ENCODE measurements at regions not wholly inside any gene's neighbourhood (a gene's known extent, or its start where the extent isn't known, plus 50 kb on each side); places are given as distances from the start of the nearest gene placed in this dataset.

DNA sequence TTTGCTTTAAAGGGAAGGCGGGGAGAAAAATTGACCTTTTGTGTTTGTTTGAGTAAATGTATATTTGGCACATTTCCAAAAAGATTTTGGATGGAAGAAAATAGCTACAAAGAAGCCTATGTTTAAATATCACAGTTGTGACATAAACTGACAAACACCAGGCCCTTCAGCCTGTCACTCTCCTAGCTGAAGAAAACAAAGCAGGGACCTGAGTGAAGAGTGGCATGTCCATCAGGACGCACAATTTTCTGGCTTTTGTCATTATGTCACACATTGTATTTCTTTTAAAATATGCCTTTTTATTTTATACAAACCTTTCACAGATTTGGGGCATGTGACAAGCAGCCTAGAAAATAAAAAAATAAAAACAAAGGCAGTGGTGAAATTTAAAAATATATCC is 241.2 kb downstream of the OGFRL1 start:
- no peaks in the 10 kb centered on the region for H3K27me3 ChIP-seq
- WGBS, 2 donors, result 55 to 71% methylated on average over 2 of the region's 2 CpGs
- intact Hi-C loops (cut with DNase I), result no loop called here

DNA sequence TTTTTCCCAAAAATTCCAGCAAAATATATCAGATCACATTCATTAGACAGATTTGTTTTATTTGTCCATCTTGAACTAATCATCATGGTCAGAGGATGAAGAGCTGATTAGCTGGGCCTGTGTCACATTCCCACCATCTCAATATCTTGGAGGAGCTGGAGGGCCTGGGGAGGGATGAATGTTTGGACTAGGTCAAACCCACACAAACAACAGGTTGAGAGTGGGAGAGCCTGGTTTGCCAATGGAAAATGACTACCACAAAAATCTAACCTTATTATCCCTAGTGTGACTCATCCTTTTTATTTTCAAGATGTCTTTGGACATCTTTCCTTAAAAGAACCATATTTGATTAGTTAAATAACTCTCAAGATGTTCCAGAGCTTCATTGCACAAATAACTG is 242.4 kb downstream of the OGFRL1 start:
- DNase-seq, result no peak
- Histone ChIP-seq H3K4me3 (no peak overlapping the region), H3K27ac (no peak overlapping the region), H3K36me3 (no peaks in the 10 kb centered on the region), H3K4me1 (no peaks in the 10 kb centered on the region), H3K9me3 (no peaks in the 10 kb centered on the region), H3K27me3 (no peaks in the 10 kb centered on the region)
- intact Hi-C loops (cut with DNase I), result no loop called here
- TF ChIP-seq POLR2A (IDR thresholded peaks at IDR 0.05) (no peak), EP300 (IDR thresholded peaks at IDR 0.05) (no peak), POLR2AphosphoS5 (IDR thresholded peaks at IDR 0.05) (no peak)
- TF ChIP-seq, protein P1, sequence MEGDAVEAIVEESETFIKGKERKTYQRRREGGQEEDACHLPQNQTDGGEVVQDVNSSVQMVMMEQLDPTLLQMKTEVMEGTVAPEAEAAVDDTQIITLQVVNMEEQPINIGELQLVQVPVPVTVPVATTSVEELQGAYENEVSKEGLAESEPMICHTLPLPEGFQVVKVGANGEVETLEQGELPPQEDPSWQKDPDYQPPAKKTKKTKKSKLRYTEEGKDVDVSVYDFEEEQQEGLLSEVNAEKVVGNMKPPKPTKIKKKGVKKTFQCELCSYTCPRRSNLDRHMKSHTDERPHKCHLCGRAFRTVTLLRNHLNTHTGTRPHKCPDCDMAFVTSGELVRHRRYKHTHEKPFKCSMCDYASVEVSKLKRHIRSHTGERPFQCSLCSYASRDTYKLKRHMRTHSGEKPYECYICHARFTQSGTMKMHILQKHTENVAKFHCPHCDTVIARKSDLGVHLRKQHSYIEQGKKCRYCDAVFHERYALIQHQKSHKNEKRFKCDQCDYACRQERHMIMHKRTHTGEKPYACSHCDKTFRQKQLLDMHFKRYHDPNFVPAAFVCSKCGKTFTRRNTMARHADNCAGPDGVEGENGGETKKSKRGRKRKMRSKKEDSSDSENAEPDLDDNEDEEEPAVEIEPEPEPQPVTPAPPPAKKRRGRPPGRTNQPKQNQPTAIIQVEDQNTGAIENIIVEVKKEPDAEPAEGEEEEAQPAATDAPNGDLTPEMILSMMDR (IDR thresholded peaks at IDR 0.05), result no peak

More for the DNA sequence above, 241.2 kb downstream of the OGFRL1 start:
- no peak for DNase-seq
- H3K9me3 ChIP-seq, result no peaks in the 10 kb centered on the region
- H3K4me3 ChIP-seq, result no peak overlapping the region
- no peak overlapping the region for H3K27ac ChIP-seq
- no peaks in the 10 kb centered on the region for H3K4me1 ChIP-seq
- no peak for TF ChIP-seq EP300 (IDR thresholded peaks at IDR 0.05)
- TF ChIP-seq POLR2AphosphoS5 (IDR thresholded peaks at IDR 0.05), result no peak
- TF ChIP-seq POLR2A (IDR thresholded peaks at IDR 0.05), result no peak
- TF ChIP-seq, protein P1 (IDR thresholded peaks at IDR 0.05), result no peak
- no peaks in the 10 kb centered on the region for H3K36me3 ChIP-seq

DNA sequence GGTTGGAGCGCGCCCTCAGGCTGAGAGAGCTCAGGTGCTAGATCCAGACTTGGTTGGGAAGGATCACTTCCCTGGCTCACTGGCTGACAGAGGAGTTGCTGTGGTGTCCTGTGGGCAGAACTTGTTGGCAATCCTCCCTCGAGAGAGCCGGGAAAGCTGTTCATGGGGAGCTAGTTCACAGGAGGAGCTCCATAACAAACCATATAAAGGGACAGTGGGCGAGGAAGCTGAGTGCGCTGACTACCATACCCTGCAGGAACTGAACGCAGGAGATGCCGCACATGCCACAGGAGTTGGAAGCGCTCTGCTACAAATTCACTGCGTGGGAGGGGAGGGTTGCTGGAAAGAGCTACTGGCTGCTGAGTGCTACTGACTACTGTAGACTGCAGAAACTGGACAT is 243.2 kb downstream of the OGFRL1 start:
- TF ChIP-seq POLR2AphosphoS5 (IDR thresholded peaks at IDR 0.05) (no peak), EP300 (IDR thresholded peaks at IDR 0.05) (no peak), POLR2A (IDR thresholded peaks at IDR 0.05) (no peak)
- TF ChIP-seq, protein P1 (IDR thresholded peaks at IDR 0.05), result no peak
- H3K36me3 ChIP-seq, result no peaks in the 10 kb centered on the region
- H3K4me1 ChIP-seq, result no peaks in the 10 kb centered on the region
- 94 to 95% methylated on average over 10 of the region's 10 CpGs for WGBS, 2 donors
- no peaks in the 10 kb centered on the region for H3K27me3 ChIP-seq
- no peak overlapping the region for H3K27ac ChIP-seq
- no peaks in the 10 kb centered on the region for H3K9me3 ChIP-seq
- H3K4me3 ChIP-seq, result no peak overlapping the region
- DNase-seq, result no peak
- intact Hi-C loops (cut with DNase I), result no loop called here

DNA sequence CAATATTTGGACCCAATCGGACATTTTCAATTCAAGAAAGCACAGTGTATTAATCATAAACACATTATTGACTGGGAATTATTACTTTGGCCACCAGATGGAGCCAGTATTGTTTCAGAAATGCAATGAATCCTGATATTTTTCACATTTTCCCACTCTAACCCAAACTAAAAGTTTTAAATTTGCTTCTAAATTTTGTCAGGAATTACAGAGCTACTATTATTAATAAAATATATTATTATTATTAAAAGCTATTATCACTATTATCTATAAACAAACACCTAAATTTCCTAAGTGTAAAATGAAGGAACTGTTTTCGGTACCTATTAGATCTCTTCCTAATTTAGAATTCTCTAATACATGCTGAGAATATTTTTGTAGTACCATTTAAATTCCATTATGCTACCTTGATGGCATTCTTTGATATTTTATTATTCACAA is 245.3 kb downstream of the OGFRL1 start:
- no peaks in the 10 kb centered on the region for H3K4me1 ChIP-seq
- no peaks in the 10 kb centered on the region for H3K36me3 ChIP-seq
- no peaks in the 10 kb centered on the region for H3K9me3 ChIP-seq
- no peak overlapping the region for H3K4me3 ChIP-seq
- TF ChIP-seq EP300 (IDR thresholded peaks at IDR 0.05), result no peak
- TF ChIP-seq, protein P1 (IDR thresholded peaks at IDR 0.05), result peak in 2 of 4 experiments; percentile 14 to 52
- DNase-seq, result no peak
- intact Hi-C loops (cut with DNase I), result no loop called here
- H3K27ac ChIP-seq, result no peak overlapping the region
- no peaks in the 10 kb centered on the region for H3K27me3 ChIP-seq
- WGBS, 2 donors, result 49 to 69% methylated on average over 2 of the region's 2 CpGs

DNA sequence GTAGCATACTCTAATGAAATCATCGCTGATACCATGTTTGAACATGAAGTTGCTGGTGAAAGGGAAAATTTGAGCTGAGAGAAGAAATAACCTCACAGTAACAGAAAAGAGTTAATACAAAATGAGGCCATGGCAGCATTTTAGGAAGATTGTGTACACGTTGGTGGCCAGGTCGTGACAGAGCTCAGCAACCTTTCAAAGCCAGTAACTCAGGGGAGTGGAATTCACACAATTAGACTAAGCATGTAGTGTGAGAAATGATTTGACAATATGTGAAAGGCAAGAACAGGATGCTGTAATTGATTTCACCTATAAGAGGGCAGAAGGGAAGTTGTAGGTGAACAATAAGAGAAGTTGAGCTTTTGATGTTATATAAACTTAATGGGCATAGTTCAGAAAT is 246.3 kb downstream of the OGFRL1 start:
- H3K27me3 ChIP-seq, result no peaks in the 10 kb centered on the region
- H3K4me3 ChIP-seq, result no peak overlapping the region
- H3K36me3 ChIP-seq, result no peaks in the 10 kb centered on the region
- intact Hi-C loops (cut with DNase I), result loop anchor here (5.0 kb wide), 1 partner anchor 552 kb away; no protein-coding TSS in a partner anchor
- 68 to 70% methylated on average over 3 of the region's 3 CpGs for WGBS, 2 donors
- no peak for DNase-seq
- no peaks in the 10 kb centered on the region for H3K9me3 ChIP-seq
- H3K27ac ChIP-seq, result no peak overlapping the region
- no peaks in the 10 kb centered on the region for H3K4me1 ChIP-seq
- TF ChIP-seq, protein P1 (IDR thresholded peaks at IDR 0.05), result no peak
- TF ChIP-seq POLR2A (IDR thresholded peaks at IDR 0.05) (no peak), POLR2AphosphoS5 (IDR thresholded peaks at IDR 0.05) (no peak), EP300 (IDR thresholded peaks at IDR 0.05) (no peak)
